Stimulated activated CD4-positive, alpha-beta T cell treated with anti-CD3 and anti-CD28 coated beads, Interleukin-4, amount 100 ng/mL, for 4 hours (primary cell): ENCODE measurements at regions not wholly inside any gene's neighbourhood (a gene's known extent, or its start where the extent isn't known, plus 50 kb on each side); places are given as distances from the start of the nearest gene placed in this dataset.

Experiments
- DNase-seq, 2 experiments: peaks; one replicate each; pipeline ENCODE4 v3.0.0-alpha.2; 2020

DNA sequence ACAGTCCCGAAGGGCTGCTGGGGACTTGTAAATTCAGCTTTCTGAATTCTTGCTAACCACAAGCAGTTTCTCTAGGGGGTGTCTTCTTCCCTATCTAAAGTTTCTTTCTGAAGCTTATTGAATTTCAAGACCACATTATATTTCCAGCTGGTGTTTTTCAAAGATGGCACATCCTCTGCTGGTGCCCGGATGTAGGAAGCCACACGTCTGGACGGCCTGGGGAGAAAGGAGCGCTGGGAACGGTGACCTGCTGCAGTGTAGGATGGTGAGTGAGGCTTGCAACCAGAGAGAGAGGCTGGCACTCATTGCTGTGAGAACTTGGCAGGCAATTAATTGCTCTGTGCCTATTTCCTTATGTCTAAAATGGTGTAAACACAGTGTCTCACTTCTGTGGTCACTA, 776.4 kb downstream of the TYW1 start:
- no peak for DNase-seq

DNA sequence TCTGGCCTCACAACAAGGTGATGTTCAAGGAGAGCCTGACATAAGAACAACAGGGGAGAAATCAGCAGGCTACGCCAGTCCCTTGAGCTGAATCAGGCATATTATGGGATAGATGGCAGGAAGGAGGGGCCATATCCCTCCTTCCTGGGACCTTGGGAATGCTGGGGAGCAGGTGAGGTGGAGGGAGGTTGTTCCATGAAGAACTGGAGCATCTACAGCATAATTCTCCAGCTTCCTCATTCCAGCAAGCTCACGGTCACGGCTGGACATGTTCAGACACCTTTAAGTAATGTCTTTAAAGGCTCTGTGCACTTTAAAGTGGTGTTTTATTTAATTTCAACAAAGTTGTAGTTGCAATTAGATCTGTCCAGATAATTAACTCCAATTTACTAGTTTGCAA, 780.5 kb downstream of the TYW1 start:
- DNase-seq, result no peak

DNA sequence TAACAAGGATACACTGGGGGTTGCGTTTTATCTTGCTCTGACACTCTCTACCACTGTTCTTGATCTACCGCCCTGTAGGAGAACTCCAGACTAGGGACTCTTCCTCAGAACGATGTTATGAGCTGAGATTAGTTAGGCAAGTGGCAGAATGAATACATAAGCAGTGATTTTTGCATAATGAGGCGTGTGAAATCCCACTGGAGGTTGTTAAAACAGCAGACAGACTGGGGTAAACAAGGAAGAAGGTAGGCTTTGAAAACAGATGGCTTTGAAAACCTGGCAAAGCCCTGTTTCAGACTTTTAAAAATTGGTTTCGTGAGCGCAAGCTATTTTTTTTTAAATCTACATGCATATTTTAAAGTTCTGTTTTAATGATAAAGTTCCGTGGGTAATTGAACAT, 785.2 kb downstream of the TYW1 start:
- no peak for DNase-seq

DNA sequence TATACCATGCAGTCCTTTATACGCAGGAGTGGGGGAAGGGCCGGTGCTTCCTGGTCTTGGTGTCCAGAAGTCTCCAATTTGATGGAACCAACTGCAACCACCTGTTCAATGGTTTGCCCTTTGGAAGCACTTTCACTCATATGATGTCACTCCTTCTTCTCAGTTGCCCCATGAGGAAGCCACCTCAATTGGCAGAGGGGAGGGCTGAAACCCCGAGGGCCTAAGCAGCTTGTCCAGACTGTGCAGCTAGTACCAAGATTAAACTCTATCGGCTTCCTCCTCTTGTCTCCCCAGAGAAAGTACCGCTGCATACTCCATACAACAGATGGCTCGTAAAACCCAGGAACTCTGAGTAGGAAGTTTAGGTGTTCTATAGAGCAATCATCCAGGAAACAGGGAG, 789.4 kb downstream of the TYW1 start:
- no peak for DNase-seq

DNA sequence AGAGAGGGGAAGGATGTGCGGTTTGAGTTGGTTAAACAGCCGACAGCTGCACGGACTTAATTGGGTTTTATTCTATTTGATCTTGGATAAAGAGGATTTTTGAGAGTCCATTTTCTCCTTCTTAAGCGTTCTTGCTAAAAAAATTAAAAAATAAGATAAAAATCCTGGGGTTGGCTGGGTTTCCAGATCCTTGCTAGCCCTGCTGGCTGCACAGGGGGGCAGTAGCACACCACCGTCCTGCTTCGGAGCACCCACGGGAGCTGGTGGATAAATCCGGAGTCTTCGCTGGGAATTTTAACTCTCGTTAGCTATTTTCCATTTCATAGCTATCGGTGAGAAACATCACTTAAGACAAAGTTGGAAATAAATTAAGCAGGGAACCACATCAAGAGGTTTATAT, 792.0 kb downstream of the TYW1 start:
- no peak for DNase-seq

DNA sequence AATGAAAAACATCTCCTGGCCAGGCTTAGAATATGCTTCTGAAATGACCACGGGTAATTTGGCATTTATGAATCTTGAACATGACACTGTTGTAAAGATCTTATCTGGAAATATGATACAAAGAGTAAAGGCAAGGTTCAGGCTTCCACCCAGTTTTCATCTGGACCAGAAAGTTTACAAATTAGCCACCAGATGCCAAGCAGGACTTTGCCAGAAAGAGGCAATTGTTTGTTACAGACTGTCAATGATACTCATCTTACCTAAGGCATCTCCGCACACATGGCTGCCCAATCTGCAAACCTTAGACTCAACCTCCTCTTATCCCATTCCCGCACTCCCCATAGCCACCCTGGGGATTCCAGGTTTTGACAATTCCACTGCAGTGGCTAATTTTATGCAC, 795.3 kb downstream of the TYW1 start:
- no peak for DNase-seq

DNA sequence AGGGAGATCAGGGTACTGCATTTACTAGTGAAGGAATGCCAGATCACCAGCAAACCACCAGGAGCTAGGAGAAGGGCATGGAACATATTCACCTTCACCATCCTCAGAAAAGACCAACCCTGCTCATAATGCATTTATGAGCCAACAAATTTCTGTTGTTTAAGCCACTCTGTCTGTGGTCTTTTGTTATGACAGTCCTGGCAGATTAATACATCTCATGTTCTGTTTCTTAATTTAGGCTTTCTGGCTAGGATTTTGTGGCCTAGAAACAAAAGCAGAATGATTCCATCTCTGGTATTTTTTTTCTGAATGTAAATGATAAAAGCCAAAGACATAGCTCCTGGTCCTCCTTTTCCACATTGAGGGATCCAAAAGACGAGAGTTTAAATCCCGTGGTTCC, 797.9 kb downstream of the TYW1 start:
- DNase-seq, result no peak

DNA sequence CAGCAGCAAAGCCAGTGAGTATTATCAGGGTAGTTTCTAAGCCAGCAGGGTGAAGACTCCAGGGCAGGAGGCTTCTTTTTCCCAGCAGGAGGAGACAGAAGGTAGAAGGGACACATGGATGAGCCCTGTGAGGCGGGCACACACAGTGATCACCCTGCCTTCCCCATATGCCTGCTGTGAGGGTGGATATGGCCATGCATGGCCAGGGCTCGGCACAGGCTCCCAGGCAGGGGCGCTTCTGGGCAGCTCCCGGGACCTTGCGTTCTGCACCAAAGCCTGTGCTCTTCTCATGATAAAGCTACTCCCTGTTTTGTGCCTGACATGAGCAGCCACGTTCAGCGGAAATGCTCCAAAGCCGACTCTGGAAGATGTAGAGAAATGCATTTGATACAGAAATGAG, 807.2 kb downstream of the TYW1 start:
- no peak for DNase-seq

DNA sequence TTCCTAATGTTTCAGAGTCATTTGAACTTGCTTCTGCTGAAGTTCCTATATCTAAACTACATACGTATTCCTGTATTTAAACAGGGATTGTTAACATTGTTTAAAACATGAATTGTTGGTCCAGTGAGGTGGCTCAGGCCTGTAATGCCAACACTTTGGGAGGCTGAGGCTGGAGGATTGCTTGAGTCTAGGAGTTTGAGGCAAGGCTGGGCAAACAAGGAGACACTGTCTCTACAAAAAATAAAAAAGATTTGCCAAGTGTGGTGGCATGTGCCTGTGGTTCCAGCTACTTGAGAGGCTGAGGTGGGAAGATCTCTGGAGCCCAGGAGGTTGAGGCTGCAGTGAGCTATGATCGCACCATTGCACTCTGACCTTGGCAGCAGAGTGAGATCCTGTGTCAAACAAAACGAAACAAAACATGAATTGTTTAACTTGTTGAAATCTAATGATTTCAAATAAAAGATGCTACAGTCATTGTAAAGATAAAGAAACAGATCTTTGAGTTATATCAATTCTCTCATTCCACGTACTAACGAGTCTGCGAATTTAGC, 809.4 kb downstream of the TYW1 start:
- DNase-seq, result no peak

DNA sequence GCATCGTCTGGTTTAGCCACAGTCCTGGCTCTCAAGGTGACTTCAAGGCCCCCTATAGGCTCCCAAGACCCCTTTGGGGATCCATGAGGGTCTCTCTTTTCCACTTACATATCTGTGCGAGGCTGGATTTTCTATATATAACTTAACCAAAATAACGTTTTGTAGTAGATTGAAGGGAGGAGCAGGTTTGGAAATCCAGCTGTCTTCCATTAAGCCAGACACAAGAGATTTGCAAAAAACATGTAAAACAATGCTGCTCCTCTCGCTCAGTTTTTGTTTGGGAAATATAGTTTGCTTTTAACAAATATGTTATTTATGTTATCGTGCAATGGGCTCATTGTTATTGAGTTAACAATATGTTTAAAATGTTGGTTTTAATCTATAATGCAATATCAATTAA, 811.2 kb downstream of the TYW1 start:
- DNase-seq, result no peak

DNA sequence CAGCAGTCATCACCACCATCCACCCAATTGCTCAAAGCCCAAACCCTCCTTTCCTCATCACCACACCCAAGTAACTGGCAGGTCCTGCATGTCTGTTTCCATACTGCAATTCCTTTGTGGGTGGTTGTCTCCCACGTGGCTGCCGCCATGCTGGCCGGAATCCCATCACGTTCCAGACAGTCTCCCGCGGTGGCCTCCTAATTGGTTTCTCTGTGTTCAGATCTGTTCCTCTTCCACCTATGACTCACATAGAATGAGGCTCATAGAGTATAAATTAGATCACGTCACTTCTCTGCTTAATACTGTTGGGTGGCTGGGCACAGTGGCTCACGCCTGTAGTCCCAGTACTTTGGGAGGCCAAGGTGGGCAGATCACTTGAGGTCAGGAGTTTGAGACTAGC, 813.0 kb downstream of the TYW1 start:
- DNase-seq, result no peak

DNA sequence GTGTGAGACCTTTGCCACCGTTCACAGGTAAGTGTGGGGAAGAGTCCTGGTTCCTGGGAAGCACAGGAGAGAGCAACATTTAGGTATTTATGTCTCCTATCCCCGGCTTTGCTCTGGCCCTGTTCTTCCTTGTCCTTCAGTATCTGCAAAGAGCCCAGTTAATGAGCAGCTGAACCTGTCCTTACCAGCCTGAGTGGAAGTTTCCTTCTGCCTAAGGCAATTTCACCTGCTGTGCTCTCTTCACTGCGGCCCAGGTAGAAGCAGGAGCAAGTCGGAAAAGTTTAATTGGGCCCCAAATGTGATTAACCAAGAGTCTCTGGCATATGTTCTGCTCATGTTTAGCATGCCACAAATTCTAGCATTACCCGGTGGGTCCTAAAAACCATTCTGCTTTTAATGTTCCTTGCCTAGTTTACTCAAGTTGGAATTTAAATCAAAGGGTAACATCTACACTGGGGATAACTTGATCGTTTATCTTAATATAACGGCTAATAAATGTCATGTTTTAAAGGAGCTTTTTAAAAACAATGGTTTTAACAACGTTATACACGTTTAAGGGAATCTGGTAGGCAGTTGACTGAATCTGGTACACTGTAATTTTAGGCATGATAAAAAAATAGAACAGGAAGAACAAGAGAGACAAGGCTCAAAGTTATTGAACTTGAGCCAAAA, 817.1 kb downstream of the TYW1 start:
- no peak for DNase-seq

DNA sequence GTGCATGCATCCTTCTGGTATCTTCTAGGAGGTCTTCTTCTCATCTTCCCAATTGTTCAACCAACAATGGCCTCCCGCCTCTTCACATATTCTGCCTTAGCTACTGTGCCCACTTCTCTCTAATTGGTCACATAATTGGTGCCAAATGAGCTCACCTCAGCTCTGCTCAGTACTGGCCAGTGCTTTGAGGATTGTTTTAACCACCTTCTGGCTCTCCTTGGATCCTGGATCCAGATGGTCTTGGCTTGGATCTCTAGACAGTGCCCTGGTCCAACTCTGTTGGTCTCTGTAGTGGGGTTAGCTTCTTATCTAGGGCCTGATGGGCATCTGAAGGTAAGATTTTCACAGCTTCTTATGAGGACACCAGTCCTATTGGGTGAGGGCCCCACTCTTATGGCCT, 820.8 kb downstream of the TYW1 start:
- no peak for DNase-seq

DNA sequence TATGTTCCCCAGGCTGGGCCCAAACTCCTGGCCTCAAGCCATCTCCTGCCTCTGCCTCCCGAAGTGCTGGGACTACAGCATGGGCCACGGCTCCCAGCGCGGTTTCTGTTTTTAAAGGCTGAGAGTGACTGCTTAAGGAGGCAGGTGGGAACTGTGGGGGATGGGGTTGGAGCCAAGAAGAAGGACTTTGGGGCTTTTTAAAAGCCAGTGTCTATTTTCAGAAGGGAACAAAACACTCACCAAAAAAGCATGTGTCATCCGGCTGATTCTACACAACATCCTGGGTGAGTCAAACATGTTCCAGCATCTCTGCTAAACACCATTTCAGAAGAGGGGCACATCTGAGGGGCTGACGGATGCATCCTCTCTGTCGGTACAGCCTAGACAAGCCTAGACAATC, 824.5 kb downstream of the TYW1 start:
- DNase-seq, result no peak

DNA sequence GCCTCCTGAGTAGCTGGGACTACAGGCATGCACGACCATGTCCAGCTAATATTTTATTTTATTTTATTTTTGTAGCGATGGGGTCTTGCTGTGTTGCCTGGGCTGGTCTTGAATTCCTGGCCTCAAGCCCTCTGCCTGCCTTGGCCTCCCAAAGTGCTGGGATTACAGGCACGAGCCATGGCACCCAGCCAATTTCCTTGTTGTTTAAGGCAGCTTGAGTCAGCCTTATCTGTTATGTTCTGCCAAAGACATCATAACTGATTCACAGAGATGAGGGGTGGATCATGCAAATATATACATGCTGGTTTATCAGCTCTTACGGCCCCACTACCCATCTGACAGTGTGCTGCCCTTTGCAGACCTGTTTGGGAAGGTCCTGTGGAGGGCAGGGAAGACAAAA, 826.7 kb downstream of the TYW1 start:
- DNase-seq, result no peak

DNA sequence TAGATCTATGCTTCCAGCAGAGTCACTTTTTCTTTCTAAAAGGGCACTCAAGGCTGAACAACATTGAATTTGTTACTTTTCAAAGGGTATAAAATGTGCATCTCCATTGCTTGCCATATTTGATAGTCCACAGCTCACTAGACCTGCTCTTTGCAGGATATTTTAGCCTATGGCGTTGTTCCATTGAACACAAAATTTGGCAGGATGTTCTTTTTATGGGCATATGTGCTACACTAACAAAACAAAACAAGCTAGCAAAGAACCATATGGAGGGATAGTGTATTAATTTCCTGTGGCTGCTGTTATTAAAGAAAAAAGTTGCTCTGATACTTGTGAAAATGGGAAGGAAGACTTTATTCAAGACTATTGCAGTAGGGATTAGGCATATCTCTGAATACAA, 828.7 kb downstream of the TYW1 start:
- DNase-seq, result no peak

DNA sequence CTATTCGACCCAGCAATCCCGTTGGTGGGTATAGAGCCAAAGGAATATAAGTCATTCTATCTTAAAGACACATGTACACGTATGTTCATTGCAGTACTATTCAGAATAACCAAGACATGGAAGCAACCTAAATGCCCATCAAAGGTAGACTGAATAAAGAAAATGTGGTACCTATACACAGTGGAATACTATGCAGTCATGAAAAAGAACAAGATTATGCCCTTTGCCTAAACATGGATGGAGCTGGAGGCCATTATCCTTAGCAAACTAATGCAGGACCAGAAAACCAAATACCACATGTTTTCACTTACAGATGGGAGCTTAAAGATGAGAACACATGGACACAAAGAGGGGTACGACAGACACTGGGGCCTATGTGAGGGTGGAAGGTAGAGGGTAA, 845.3 kb downstream of the TYW1 start:
- no peak for DNase-seq

DNA sequence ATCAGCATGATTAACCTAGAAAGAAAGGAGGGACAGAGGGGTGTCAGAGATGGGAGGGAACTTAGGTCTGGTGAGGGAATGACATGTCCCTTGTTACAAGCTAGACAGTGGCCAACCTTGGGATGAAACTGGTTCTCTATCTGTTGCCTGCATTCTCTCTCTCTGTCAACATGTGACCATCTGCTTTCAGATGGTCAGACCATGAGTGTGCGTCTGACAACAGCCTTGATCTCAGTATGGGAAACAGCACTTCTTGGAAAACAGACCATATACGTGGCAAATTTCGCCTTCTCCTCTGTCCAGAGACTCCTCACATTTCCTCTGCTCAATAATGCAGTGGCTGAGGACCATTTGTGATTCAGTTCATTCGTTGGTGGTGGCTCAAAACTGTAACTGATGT, 845.9 kb downstream of the TYW1 start:
- no peak for DNase-seq

DNA sequence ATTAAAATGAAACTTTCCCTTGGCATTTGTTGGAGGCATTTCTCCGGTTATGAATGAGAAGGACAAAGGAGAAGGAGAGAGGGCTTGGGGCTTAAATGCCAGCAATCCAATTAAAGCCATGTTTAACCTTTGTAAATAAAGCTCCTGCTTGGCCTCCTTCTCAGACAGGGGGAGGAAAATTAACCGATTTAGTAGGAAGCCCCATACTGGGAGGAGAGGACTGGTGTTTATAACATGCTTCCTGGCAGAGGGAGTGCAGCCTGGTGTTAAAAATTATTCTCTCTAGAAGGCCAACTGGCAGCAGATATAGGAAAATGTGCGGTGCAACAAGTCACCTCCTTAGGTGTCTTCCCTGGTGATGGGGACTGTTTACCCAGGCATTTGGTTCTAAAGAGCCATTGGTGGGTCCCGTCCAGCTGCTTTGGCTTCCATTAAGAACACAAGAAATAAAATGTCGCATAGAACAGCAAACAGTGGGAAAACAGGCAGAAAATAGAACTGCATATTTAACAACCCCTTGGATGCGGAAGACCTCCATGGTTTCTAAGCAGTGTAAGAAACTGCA, 846.5 kb downstream of the TYW1 start:
- DNase-seq, result no peak

DNA sequence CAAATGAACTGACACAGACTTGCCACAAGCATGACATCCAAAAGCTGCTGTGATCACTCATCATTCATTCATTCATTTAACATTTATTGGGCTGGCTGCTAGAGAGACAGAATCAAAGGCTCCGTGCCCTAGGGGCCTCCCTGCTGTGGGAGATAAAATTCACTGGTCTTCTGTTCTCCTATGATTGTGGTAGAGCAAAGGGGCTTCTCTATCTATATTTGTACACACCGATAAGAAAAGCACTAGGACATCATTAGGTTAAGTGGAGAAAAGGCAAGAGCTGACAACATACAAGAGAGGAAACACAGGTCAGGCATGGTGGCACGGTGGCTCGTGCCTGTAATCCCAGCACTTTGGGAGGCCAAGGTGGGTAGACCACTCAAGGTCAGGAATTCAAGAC, 847.0 kb downstream of the TYW1 start:
- DNase-seq, result no peak

DNA sequence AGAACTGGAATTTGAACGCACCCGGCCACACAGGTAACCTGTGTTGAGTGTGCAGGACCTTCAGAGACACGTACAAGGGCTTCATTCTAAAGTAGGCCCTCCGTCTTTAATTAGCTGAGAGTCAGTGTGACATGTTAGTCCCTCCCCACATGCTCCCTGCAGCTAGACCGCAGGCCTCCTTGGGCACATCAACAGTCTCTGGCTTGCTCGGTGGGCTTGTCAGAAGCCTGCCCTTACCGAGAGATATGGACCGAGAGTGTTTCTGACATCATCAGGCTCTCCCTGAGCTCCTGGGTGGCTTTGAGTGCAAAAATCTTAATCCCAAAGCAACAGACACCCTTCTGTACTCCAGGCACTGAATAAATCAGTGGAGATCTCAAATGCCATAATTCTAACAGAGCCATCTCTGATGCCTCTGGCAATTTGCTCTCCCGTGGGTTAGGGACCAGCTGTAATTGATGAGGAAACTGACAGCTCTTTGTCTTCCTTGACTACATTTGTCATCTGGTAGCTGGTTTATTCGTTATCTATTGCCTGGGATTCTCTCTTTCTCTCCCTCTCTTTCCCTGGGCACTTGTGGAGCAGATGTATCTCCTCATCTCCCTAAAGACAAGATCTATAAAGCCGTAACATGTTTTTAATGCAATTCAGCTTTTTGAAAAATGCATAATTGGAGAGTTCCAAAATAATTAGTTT, 850.6 kb downstream of the TYW1 start:
- DNase-seq, result no peak

DNA sequence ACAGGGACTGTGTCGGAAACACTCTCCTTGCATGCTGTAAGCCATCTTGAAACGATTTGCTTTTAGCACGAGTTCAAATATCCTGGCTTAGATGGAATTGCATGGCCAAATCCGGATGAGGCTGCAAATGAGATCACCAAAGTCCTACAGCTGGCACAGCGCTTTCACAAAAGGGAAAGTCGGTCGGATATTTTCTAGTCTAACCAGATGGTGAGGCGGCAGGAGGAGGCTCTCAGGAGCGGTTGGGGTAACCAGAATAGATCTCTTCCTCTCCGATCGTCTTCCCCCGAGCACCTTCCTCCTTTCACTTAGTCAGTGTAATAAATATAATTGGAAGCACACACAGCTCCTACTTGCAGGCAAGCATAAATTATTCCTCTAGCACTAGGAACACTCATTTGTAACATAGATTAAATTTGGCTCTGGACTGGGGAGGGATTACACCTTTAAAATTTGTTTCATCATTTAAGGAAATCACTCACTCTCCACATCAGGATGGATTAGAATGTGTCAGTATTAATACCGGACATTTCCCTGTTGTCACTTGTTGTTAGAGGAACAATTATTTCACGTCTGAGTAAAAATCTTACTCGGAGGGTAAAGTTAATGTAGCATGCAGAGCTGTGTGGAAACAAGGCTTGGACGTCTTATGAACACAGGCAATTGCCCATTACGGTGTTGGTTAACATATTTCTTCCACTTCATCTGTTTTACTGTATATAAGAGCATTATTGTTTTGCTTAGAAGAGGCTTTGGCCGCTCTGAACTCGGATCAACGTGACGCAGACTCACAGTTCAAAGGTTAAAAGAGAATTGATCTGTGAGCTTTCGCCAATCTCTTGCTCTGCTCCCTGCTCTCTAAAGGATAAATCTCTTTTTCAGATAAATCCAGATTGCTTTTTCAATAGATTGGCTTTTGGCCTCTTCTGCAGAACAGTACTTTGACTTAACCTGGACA, 857.9 kb downstream of the TYW1 start:
- DNase-seq, result no peak

DNA sequence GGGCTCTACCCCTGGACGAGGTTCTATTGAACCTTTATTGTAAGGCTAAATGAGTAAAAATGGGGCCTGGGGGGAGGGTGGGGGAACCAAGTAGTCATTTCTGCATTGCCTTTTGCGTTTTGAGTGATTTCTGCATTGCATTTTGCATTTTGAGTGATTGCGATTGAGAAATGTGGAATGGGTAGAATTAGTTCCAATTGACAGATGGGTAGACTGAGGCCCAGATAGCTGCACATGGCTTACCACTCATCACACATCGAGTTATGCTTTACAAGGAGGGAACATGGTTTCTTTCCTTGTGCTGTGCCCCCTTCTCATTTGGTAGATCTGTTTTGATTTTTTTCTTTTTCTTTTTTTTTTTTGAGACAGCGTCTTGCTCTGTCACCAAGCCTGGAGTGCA, 858.7 kb downstream of the TYW1 start:
- DNase-seq, result no peak
